ENCODE measurements at regions not wholly inside any gene's neighbourhood (a gene's known extent, or its start where the extent isn't known, plus 50 kb on each side); places are given as distances from the start of the nearest gene placed in this dataset.

DNA sequence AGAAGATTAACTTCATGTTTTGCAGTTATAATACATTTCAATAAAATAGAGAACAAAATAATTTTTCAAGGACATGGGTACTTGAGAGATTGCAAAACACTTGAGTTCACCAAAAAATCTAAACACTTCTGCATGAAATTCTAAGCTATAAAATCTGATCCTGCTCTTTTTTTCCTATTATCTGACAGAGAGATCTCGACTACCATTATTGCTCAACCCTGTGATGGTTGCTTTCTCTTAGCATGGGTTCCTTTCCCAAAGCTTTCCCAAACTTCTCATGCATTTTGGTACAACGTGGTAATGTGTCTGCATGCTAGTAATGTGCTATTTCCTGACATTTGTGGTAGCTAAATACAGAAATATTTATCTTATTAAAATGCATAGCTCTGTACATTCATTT lies 1243.1 kb upstream of the ADGRB3 start:
- DNase-seq (ENCODE audit: low read depth): no peak

DNA sequence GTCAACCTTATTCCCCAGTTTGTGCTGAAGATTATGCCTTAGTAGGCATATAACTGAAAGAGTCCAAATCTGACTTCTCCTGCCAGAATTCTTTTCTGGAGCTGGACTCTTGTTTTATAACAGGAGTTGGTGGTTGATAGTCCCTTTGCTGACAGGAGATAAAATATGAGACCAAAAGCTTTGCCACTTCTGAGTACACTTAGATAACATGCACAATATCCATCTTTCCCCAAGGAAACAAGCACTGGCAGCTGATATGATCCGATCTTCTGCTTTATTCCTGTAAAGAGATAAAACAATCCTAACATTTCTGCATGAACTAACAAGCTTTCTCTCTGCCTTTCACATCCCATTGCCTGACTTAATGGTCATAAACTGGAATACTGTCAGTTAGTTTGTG lies 1265.4 kb upstream of the ADGRB3 start:
- DNase-seq (ENCODE audit: low read depth): no peak

DNA sequence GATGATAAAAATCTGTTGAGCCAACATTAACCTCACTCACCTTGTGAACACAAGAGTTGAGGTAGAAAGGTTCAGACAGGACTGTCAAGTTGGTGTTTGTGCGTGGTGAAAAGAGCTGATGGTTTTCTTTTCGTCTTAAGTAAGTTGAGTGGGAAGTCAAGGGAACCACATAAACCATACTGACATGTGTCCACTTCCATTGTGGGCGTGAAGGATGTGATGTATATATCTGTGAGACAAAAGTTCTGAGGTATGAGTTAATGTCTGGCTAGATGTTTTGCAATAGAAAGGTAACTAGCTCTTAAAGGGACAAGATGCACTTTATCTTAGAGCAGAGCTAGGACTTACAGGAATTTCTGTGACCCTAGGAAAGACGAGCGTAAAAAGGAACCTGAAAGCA lies 1272.1 kb upstream of the ADGRB3 start:
- no peak for DNase-seq (ENCODE audit: low read depth)

DNA sequence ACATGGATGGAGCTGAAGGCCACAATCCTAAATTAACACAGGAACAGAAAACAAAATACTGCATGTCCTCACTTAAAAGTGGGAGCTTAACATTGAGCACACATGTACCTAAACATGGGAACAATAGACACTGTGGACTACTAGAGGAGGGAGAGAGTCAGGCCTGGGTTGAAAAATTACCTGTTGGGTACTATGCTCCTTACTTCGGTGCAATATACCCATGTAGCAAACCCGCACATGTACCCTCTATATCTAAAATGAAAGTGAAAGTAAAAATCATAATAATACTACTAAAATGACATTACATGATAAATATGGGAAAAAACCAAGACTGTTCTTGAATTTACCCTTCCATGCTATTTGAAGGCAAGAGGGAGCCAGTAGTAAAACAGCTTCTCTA lies 1273.8 kb upstream of the ADGRB3 start:
- no peak for DNase-seq (ENCODE audit: low read depth)

DNA sequence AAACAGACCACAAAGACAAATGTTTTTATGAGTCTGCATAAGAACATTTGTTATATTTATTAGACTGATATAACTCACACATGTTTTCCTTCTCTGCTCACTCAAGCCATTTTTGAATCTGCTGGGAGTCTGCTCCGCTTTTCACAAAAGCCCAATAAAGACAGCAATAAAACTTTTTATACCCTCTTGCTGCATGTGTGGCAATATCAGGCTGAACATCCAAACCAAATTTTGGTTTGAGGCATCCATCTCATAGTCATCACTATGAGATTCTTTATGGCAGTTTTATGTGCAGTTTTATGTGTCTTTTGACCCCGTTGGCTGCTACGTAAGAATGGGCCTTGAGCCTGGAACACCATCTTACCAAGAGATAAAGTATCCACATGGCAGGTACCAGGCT lies 1276.8 kb upstream of the ADGRB3 start:
- no peak for DNase-seq (ENCODE audit: low read depth)

DNA sequence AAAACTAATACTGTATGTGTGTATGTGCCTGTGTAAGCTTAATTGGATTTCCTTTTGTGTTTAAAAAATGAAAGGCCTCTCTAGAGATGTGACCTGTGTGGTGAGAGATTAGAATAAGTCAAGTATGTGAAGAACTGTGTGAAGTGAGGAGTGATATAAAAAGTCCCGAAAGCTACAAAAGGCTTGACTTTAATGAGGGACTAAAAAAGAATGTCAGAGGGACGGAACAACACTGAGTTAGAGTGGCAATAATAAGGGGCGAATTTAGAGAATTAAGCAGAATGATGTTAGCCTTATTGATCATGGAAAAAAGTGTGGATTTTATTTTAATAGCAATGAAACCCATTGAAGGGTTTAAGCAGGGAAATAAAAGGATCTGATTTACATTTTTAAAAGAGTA lies 1281.2 kb upstream of the ADGRB3 start:
- no peak for DNase-seq (ENCODE audit: low read depth)

DNA sequence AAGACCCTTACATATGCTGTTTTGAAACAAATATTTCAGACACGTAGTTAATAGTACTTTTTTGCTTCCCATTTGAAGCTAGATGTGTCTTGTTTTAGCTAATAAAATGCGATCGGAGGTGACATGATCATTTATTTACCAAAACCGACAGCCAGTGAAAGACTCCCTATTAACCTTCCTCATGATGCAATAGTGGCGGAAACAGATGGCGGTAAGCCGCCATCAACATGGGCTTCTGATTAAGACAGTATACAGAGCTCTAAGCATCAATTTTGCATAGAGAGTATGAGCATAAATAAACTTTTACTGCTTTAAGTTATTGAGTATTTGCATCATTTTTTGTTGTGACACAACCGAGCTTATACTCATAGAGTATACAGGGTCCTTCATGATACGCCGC lies 1282.4 kb upstream of the ADGRB3 start:
- DNase-seq (ENCODE audit: low read depth): no peak

DNA sequence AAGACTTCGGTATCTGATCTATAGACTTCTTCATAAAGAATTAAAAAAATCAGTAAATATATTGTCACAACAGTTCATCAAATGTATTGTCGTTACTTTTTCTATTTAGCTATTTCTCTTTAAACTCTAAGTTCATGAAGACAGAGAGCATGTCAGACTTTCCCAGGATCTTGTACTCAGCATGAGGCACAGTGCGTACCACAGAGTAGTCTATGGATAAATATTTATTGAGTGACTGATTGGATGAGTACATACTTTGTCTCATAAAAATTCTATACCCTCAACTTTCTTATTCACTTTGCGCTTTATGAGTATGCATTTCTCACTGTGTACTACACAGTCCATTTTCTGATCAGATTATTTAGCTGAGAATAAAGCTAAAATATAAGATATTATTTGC lies 1284.4 kb upstream of the ADGRB3 start:
- no peak for DNase-seq (ENCODE audit: low read depth)

DNA sequence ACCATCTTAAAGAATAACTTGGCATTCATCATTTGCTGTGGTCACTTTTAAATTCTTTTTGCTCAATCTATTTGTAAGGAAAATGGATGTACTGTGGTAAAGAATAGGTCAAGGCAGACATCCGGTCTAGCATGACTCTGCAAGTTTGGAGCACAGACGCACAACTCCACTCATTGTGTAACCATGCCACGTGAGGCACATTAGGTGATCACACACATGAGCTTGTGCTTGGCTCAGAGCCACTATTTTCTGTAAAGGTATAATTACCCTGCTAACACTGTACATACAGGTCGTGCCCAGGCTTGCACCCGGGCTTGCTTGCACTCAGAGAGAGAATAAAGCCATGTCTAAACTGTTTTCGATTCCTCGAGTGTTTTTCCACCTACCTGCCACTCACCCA lies 1289.1 kb upstream of the ADGRB3 start:
- no peak for DNase-seq (ENCODE audit: low read depth)

DNA sequence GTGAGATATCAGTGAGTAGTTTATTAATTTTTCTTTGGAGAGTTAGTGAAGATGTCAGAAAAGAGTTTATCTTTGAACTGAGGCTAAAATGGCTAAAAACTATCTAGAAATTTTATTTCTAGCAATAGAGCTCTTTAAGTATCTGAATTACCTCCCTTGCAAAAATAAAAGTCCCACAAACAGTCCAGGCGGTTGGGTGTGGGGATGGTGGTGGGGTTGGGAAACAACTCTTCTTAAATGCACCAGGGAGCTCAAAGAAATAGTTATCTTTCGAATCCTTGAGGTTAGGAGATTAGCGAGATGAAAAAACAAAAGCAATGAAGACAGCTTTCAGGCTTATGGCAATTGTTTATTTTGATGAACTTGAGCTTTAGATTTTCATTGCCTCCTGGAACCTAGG lies 1299.1 kb upstream of the ADGRB3 start:
- DNase-seq (ENCODE audit: low read depth): no peak

DNA sequence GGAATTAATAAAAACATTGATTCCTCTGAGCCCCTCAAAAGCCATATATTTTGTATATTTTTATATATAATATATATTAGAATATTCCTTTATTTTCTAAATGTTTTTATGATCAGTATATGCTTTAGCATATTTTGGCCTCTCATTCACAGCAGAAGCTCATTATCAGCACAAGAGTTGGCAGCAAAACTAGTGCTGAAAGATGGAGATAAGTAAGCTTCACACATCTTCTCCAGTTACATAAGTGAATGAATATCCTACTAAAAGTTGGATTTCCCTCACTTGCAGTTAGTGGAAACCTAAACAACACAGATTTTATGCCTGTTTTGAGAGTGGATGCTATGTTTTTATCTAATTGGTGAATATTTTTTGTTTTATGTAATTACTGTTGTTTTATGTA lies 1303.8 kb upstream of the ADGRB3 start:
- DNase-seq (ENCODE audit: low read depth): no peak

DNA sequence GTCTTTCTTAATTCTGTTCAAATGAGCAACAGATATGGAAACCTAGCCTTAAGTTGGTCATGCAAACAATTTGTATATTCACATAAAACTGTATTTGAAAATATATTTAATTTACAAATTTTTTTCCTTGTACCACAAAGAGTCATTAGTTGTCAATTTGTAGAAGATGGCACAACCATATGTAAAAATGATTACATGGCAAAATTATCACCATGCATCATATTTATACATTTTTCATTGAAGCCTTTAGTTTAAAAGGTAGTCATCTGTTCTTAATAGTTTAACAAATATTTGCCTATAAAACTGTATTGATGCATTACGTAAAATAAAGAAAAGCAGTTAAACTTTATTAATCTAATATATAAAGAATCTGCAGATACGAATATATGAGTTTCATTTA lies 1306.8 kb upstream of the ADGRB3 start:
- DNase-seq (ENCODE audit: low read depth): no peak

DNA sequence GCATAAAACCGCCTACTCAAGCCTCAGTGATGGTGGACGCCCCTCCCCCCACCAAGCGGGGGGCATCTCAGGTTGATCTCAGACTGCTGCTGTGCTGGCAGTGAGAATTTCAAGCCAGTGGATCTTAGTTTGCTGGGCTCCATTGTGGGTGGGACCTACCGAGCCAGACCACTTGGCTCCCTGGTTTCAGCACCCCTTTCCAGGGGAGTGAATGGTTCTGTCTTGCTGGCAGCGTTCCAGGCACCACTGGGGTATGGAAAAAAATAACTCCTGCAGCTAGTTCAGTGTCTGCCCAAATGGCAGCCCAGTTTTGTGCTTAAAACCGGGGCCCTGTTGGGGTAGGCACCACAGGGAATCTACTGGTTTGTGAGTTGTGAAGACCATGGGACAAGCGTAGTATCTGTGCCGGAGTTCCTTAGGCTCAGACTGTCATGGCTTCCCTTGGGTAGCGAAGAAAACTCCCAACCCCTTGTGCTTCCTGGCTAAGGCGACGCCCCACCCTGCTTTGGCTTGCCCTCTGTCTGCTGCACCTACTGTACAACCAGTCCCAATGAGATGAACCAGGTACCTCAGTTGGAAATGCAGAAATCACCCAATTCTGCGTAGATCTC lies 1334.5 kb upstream of the ADGRB3 start:
- DNase-seq (ENCODE audit: low read depth): no peak

DNA sequence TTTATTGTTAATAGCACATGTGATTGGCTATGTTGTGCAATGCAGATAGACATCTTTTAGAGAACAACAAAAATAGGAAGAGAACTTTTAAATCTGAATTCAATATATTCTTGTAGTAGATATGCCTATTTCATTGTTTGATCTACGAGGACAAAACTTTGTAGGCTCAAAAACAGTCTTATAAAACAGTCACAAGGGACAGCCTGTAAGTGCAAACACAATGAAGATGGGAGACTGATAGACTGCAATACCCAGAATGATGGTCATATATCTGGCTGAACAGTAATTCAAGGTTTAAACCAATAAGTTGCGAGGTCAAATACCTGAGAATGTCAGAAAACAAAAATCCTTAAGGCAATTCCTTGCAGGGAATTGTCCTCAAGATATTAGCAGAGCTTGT lies 1342.9 kb upstream of the ADGRB3 start:
- no peak for DNase-seq (ENCODE audit: low read depth)

DNA sequence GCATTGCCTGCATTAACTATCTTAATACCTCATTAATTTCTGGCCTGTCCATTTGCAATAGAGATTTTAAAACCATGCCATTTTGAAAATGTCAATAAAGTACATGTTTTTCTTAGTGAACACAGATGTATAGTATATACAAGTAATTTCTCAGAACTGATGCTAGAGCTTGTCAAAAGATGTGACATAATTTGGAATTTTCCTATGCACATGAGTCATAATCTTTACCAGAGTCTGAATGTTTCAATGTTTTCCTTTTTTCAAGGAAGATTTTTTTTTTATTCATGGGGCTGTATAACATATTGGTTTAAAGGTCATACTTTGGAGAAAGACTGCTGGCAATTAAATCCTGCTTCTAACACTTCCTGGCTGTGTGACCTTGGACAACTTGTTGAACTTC lies 1347.5 kb upstream of the ADGRB3 start:
- peak; percentile 0 for DNase-seq (ENCODE audit: low read depth)

DNA sequence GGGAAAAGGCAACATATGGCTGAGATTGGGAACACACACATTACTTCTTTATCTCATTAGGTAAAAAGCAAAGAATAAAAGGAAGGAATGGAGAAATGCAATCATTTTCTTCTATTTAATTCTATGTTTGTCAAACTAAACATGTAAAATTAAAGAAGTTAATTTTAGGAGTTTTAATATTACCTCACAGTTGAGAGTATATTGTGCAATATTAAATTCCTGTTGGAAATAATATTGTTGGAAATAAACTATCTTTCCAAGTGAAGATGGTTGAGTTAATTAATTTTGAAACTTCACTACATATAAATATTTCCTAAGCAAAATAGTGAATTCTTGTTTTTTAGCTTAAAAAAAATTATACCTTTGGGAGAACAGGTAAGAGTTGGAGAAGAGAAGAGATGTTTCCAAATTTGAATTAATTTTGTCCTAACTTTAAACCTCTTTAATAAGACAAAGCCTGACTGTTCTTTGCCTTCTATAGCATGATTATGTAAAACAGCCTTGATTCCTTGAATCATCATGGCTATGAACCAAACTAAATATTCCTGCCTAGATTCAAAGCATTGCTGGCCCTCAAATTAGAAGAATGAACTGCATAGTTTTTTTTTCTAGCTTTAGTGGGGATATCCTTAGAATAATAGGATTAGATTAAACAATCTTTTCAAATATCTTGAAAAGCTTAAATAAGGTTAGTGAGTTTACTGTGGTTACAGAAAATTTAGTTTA lies 1349.1 kb upstream of the ADGRB3 start:
- DNase-seq (ENCODE audit: low read depth): peak; percentile 1

DNA sequence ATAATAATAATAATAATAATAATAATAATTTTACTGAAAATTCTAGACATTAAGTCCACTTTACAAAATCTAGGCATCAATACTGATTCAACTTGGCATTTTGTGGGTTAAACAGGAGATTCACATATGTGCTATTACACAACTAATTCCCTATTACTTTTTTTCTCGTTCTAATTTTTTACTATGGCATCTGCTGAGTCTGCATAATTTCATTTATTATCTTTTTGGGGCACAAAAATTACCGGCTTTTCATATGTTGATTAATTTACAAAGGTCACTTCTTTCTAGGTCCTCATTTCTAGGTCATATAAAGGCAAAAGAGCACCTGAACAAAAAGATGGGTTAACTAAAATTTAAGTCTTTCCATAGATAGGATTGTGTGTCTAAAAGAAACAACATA lies 1357.8 kb upstream of the ADGRB3 start:
- DNase-seq (ENCODE audit: low read depth): no peak

DNA sequence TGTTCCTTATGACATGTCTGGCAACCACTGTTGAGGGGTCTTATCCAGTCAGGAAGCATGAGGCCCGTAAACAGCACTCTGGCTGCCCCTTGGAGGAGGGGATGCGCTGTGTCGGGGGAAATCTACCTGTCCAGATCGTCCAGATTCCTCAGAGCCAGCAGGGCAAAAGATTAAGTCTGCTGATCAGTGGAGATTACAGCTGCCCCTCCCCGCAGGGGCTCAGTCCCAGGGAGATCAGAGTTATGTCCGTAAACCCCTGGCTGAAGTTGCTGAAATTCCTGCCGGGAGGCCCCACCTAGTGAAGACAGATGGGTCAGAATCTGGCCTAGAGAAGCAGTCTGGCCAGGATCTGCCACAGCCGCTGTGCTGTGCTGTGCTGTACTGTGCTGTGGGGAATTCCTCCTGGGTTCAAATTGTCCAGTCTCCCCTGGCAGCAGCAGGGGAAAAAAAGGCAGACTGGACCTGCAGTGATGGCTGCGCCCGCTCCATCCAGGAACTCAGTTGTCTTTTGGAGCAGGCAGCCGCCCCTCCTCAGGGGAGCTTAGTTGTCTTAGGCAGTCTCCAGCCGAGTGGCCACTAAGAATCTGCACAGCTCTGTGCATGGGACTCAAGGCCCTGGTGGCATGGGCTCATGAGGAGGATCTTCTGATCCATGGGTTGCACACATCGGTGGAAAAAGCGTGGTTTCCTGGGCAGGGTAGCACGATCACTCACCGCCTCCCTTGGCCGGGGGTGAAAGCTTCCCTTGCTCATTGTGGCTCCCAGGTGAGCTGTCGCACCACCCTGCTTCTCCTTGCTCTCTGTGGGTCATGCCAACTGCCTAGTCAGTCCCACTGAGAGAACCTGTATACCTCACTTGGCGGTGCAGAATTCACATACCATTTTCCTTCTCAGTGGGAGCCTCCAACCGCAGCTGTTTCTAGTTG lies 1368.8 kb upstream of the ADGRB3 start:
- DNase-seq (ENCODE audit: low read depth): no peak

DNA sequence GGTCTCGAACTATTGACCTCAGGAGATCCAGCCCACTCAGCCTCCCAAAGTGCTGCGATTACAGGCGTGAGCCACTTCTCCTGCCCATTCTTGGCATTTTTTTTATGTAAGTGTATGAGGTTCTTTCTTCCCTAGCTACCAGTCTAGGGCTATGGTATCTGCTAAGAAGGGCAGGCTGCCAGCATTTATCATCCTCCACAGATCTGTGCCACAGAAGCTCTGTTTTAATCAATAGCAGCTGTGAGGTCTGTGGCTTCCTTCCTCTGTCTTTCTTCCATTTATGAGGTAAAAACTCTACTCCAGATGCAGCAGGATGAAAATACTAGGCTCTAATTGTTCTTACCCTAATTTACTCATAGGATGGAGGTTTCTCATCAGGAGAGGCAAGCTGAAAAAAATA lies 1382.4 kb upstream of the ADGRB3 start:
- peak; percentile 22 for DNase-seq (ENCODE audit: low read depth)

DNA sequence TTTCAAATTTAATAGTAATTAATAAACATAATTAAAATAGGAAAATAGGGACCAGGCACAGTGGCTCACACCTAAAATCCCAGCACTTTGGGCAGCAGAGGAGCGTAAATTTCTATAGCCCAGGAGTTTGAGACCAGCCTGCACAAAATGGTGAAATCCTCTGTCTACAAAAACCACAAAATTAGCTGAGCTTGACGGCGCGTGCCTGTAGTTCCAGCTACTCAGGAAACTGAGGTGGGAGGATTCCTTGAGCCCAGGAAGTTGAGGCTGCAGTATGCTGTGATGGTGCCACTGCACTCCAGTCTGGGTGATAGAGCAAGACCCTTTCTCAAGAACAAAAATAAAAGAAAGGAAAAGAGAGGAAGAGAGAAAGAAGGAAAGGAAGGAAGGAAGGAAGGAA lies 1387.0 kb upstream of the ADGRB3 start:
- no peak for DNase-seq (ENCODE audit: low read depth)

DNA sequence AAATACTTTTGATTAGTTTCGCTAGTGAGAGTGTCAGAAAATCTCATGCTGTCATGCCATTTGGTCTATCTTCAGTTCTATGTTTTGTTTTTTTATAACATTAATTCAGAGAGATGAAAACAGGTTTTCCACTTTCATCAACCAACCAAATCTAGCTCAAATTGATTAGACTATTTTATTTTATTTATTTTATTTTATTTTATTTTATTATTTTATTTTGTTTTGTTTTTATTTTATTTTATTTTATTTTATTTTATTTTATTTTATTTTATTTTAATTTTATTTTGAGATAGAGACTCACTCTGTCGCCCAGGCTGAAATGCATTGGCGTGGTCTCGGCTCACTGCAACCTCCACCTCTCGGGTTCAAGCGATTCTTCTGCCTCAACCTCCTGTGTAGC lies 1391.0 kb upstream of the ADGRB3 start:
- no peak for DNase-seq (ENCODE audit: low read depth)

DNA sequence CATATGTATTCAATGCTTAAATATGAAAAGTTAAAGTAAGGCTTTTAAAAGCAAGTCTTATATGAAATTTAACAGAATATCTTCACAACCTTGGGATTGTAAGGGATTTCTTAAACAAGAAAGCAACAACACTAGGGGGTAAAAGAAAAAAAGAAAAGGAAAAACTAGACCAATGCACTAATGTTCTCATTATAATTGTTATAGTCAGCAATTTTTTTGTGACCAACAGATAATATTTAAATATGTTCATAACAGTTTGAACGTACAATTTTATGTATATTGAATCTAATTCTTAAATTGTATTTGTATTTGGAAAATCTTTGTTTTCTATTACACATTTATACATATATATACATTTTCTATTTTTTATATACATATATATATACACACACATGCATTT lies 1397.8 kb upstream of the ADGRB3 start:
- DNase-seq (ENCODE audit: low read depth): no peak

DNA sequence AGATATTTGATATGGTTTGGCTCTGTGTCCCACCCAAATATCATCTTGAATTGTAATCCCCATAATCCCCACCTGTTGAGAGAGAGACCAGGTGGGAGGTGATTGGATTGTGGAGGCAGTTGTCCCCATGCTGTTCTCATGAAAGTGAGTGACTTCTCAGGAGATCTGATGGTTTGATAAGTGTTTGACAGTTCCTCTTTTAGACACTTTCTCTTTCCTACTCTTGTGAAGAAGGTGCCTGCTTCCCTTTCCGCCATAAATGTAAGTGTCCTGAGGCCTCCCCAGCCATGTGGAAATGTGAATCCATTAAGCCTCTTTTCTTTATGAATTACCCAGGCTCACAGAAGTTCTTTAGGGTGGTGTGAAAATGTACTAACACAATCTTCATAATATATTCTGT lies 1404.0 kb upstream of the ADGRB3 start:
- DNase-seq (ENCODE audit: low read depth): no peak

Measured in fibroblast of the conjunctiva (primary cell).